ENCODE measurements at regions not wholly inside any gene's neighbourhood (a gene's known extent, or its start where the extent isn't known, plus 50 kb on each side); places are given as distances from the start of the nearest gene placed in this dataset.

GRCh38 chr14:87696485-87696884, 296.5 kb downstream of the GALC start:
- TF ChIP-seq CTCF (IDR thresholded peaks at IDR 0.05; ENCODE audit: extremely low read depth in 1 of 2, insufficient read depth in 1 of 2, low read depth in 1 of 2, low read length in 2 of 2) (no peak), POLR2A (IDR thresholded peaks at IDR 0.05; ENCODE audit: low read depth, low read length) (no peak), EZH2 (IDR thresholded peaks at IDR 0.05; ENCODE audit: borderline replicate concordance, low read depth, low read length, severe bottlenecking) (no peak), GATA2 (IDR thresholded peaks at IDR 0.05; ENCODE audit: insufficient read depth, insufficient read length, low read depth, low read length) (no peak), MYC (IDR thresholded peaks at IDR 0.05; ENCODE audit: low read depth, low read length) (no peak), POLR2AphosphoS5 (IDR thresholded peaks at IDR 0.05; ENCODE audit: insufficient read depth, low read depth, low read length) (no peak), JUN (IDR thresholded peaks at IDR 0.05; ENCODE audit: borderline replicate concordance, insufficient read depth, insufficient read length, low read depth) (no peak), MAX (IDR thresholded peaks at IDR 0.05; ENCODE audit: insufficient read depth, insufficient read length) (no peak), FOS (IDR thresholded peaks at IDR 0.05; ENCODE audit: borderline replicate concordance, insufficient read depth, low read length) (no peak)
